BLaER1 treated with 17β-estradiol and CSF1 and Interleukin-3, amounts not matched to agents 10 nM and 100 nM (cell line): ENCODE measurements at regions not wholly inside any gene's neighbourhood (a gene's known extent, or its start where the extent isn't known, plus 50 kb on each side); places are given as distances from the start of the nearest gene placed in this dataset.

Experiments
- H3K27ac ChIP-seq, 11 experiments: shearing (Covaris generic); formaldehyde crosslinking; 2 replicates each; pipeline ENCODE4 v1.8.1; 2022
- H3K27me3 ChIP-seq, 11 experiments: shearing (Covaris generic); formaldehyde crosslinking; 2 replicates each; pipeline ENCODE4 v1.8.1; 2022
- H3K36me3 ChIP-seq, 11 experiments: shearing (Covaris generic); formaldehyde crosslinking; 2 replicates each; pipeline ENCODE4 v1.8.1; 2022
- H3K4me1 ChIP-seq, 10 experiments: shearing (Covaris generic); formaldehyde crosslinking; 2 replicates each; pipeline ENCODE4 v1.8.1; 2022
- H3K4me2 ChIP-seq, 11 experiments: shearing (Covaris generic); formaldehyde crosslinking; 2 replicates each; pipeline ENCODE4 v1.8.1; 2022
- H3K4me3 ChIP-seq, 10 experiments: shearing (Covaris generic); formaldehyde crosslinking; 2 replicates each; pipeline ENCODE4 v1.8.1; 2022
- H3K9ac ChIP-seq, 11 experiments: shearing (Covaris generic); formaldehyde crosslinking; 2 replicates each; pipeline ENCODE4 v1.8.1; 2022
- H3K9me3 ChIP-seq, 11 experiments: shearing (Covaris generic); formaldehyde crosslinking; replicated peaks in 1 of 11; 2 replicates each; pipeline ENCODE4 v1.8.1; 2022
- H4K20me1 ChIP-seq, 11 experiments: shearing (Covaris generic); formaldehyde crosslinking; 2 replicates each; pipeline ENCODE4 v1.8.1; 2022
- Cebpa-rat ChIP-seq, 11 experiments: shearing (Covaris generic); IDR thresholded peaks; 2 replicates each; pipeline ENCODE4 v1.8.1; 2022

DNA sequence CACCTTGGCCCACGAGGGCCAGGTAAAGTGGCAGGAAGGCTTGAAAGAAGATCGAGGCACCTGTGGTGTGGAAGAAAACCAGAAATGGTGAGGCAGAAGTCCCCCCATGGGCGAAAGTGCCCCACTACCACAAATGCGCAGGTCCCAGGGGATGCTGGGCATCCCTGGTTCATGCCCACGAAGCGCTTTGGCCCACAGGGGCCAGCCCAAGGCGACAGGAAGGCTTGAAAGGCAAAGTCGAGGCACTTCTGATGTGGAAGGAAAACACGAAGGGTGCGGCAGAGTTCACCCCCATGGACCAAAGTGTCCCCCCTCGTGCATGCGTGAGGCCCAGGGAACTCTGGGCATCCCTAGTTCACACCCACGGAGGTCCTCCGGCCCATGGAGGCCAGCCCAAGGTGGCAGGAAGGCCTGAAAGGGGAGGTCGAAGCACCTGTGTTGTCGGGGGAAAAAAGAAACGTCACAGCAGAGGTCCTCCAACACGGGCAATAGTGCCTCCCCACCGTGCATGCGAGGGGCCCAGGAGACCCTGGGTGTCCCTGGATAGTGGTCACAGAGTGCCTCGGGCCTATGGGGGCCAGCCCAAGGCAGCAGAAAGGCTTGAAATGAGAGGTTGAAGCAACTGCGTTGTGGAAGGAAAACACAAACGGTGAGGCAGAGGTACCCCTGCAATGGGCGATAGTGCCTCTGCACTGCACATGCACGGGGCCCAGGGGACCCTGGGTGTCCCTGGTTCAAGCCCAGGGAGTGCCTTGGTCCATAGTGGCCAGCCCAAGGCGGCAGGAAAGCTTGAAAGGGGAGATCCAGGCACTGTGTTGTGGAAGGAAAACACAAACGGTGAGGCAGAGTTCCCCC is 373.9 kb downstream of the ALG10 start:
- Histone ChIP-seq H3K27ac (no peak overlapping the region), H3K36me3 (no peaks in the 10 kb centered on the region), H3K4me1 (peaks cover 0 to 59% (median 37%) of the 10 kb centered on the region in 10 experiments; a peak in 15 of 20 replicates), H3K4me3 (no peak overlapping the region), H3K27me3 (0 out of 22 replicates have a peak, but pooled peaks cover 0 to 4% (median 0%) of the 10 kb centered on the region in 11 experiments), H4K20me1 (0 out of 22 replicates have a peak, but pooled peaks cover 0 to 4% (median 0%) of the 10 kb centered on the region in 11 experiments), H3K9ac (no peak overlapping the region), H3K4me2 (peak overlapping the region in 9 of 11 experiments; percentile 35 to 88 (median 70); a peak in 17 of 22 replicates), H3K9me3 (peaks cover 5 to 92% (median 43%) of the 10 kb centered on the region in 11 experiments; a peak in 19 of 22 replicates)
- TF ChIP-seq Cebpa-rat (IDR thresholded peaks at IDR 0.05): no peak

DNA sequence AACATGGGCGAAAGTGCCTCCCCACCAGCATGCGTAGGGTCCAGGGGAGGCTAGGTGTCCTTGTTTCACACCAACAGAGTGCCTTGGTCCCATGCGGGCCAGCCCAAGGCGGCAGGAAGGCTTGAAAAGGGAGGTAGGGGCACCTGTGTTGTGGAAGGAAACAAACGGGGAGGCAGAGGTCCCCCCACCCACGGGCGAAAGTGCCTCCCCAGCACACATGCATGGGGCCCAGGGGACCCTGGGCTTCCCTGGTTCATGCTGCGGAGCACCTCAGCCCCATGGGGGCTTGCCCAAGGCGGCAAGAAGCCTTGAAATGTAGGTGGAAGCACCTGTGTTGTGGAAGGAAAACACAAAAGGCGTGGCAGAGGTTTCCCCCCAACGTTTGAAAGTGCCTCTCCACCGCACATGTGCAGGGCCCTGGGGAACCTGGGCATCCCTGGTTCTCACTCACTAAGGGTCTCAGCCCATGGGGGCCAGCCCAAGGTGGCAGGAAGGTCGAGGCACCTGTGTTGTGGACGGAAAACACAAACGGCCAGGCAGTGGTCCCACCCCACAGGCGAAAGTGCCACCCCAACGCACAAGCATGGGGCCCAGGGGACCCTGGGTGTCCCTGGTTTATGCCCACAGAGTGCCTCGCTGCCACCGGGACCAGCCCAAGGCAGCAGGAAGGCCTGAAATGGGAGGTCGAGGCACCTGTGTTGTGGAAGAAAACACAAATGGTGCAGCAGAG is 374.7 kb downstream of the ALG10 start:
- Histone ChIP-seq H3K9ac (no peak overlapping the region), H4K20me1 (0 out of 22 replicates have a peak, but pooled peaks cover 0 to 4% (median 0%) of the 10 kb centered on the region in 11 experiments), H3K27me3 (0 out of 22 replicates have a peak, but pooled peaks cover 0 to 4% (median 0%) of the 10 kb centered on the region in 11 experiments), H3K4me3 (no peak overlapping the region), H3K4me1 (peaks cover 0 to 61% (median 33%) of the 10 kb centered on the region in 10 experiments; a peak in 15 of 20 replicates), H3K27ac (no peak overlapping the region), H3K4me2 (peak overlapping the region in 9 of 11 experiments; percentile 35 to 88 (median 70); a peak in 19 of 22 replicates), H3K36me3 (no peaks in the 10 kb centered on the region), H3K9me3 (peaks cover 13 to 92% (median 45%) of the 10 kb centered on the region in 11 experiments)
- no peak for TF ChIP-seq Cebpa-rat (IDR thresholded peaks at IDR 0.05)

DNA sequence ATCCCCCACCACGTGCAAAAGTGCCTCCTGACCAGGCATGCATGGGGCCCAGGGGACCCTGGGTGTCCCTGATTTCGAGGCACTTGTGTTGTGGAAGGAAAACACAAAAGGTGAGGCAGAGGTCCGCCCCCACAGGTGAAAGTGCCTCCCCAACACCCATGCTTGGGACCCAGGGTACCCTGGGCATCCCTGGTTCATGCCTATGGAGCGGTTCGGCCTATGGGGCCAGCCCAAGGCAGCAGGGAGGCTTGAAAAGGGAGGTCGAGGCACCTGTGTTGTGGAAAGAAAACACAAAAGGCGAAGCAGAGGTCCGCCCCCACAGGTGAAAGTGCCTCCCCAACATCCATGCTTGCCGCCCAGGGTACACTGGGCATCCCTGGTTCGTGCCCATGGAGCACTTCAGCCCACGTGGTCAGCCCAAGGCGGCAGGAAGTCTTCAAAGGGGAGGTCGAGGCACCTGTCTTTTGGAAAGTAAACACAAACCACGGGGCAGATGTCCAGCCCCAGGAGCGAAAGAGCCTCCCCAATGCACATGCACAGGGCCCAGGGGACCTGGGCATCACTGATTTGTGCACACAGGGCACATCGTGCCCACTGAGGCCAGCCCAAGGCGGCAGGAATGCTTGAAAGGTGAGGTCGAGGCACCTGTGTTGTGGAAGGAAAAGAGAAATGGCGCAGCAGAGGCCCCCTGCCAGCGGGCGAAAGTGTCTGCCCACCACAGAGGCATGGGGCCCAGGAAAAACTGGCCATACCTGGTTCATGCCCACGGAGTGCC is 375.5 kb downstream of the ALG10 start:
- 0 out of 22 replicates have a peak, but pooled peaks cover 0 to 4% (median 0%) of the 10 kb centered on the region in 11 experiments for H3K27me3 ChIP-seq
- 0 out of 22 replicates have a peak, but pooled peaks cover 0 to 4% (median 0%) of the 10 kb centered on the region in 11 experiments for H4K20me1 ChIP-seq
- H3K27ac ChIP-seq: no peak overlapping the region
- peaks cover 20 to 92% (median 47%) of the 10 kb centered on the region in 11 experiments for H3K9me3 ChIP-seq
- peaks cover 0 to 54% (median 28%) of the 10 kb centered on the region in 10 experiments; a peak in 15 of 20 replicates for H3K4me1 ChIP-seq
- H3K4me2 ChIP-seq: peak overlapping the region in 9 of 11 experiments; percentile 35 to 88 (median 70); a peak in 17 of 22 replicates
- H3K9ac ChIP-seq: no peak overlapping the region
- no peaks in the 10 kb centered on the region for H3K36me3 ChIP-seq
- no peak for TF ChIP-seq Cebpa-rat (IDR thresholded peaks at IDR 0.05)
- no peak overlapping the region for H3K4me3 ChIP-seq

DNA sequence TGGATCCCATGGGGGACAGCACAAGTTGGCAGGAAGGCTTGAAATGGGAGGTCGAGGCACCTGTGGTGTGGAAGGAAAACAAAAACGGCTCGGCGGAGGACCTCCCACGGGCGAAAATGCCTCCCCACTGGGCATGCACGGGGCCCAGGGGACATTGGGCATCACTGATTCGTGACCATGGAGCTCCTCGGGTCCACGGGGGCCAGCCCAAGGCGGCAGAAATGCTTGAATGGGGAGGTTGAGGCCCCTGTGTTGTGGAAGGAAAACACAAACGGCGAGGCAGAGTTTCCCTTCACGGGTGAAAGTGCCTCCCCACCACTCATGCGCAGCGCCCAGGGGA is 376.0 kb downstream of the ALG10 start:
- Histone ChIP-seq H3K4me3 (no peak overlapping the region), H3K4me2 (peak overlapping the region in 8 of 11 experiments; percentile 35 to 88 (median 70); a peak in 14 of 22 replicates), H3K27me3 (0 out of 22 replicates have a peak, but pooled peaks cover 0 to 4% (median 0%) of the 10 kb centered on the region in 11 experiments), H3K9ac (no peak overlapping the region), H3K36me3 (no peaks in the 10 kb centered on the region), H3K4me1 (peaks cover 0 to 53% (median 28%) of the 10 kb centered on the region in 10 experiments; a peak in 15 of 20 replicates), H4K20me1 (0 out of 22 replicates have a peak, but pooled peaks cover 0 to 4% (median 0%) of the 10 kb centered on the region in 11 experiments), H3K9me3 (peaks cover 26 to 92% (median 50%) of the 10 kb centered on the region in 11 experiments), H3K27ac (no peak overlapping the region)
- no peak for TF ChIP-seq Cebpa-rat (IDR thresholded peaks at IDR 0.05)

DNA sequence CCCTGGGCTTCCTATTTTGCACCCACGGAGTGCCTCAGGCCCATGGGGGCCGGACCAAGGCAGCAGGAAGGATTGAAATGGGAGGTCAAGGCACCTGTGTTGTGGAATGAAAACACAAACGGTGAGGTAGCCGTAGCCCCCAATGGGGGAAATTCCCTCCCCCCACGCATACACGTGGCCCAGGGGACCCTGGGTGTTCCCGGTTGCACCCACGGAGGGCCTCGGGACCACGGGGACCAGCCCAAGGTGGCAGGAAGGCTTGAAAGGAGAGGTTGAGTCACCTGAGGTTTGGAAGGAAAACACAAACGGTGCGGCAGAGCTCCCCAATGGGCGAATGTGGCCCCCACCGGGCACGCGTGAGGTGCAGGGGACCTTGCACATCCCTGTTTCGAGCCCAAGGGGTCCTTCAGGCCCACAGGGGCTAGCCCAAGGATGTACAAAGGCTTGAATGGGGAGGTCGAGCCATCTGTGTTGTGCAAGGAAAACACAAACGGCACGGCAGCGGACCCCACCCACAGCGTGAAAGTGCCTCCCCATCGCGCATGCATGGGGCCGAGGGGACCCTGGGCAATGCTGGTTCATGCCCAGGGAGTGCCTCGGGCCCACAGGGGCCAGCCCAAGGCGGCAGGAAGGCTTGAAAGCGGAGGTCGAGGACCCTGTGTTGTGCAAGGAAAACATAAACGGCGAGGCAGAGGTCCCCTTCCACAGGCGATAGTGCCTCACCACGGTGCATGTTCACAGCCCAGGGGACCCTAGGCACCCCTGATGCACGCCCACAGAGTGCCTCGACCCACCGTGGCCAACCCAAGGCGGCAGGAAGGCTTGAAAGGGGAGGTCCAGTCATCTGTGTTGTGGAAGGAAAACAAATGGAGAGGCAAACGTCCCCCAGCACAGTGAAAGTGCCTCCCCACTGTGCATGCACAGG is 376.7 kb downstream of the ALG10 start:
- Histone ChIP-seq H3K9ac (no peak overlapping the region), H4K20me1 (0 out of 22 replicates have a peak, but pooled peaks cover 0 to 4% (median 0%) of the 10 kb centered on the region in 11 experiments), H3K27me3 (0 out of 22 replicates have a peak, but pooled peaks cover 0 to 4% (median 0%) of the 10 kb centered on the region in 11 experiments), H3K4me3 (no peak overlapping the region), H3K4me1 (peaks cover 0 to 53% (median 28%) of the 10 kb centered on the region in 10 experiments; a peak in 15 of 20 replicates), H3K9me3 (peaks cover 32 to 92% (median 50%) of the 10 kb centered on the region in 11 experiments), H3K4me2 (peak overlapping the region in 8 of 11 experiments; percentile 35 to 88 (median 70); a peak in 11 of 22 replicates), H3K27ac (no peak overlapping the region), H3K36me3 (no peaks in the 10 kb centered on the region)
- TF ChIP-seq Cebpa-rat (IDR thresholded peaks at IDR 0.05): no peak

DNA sequence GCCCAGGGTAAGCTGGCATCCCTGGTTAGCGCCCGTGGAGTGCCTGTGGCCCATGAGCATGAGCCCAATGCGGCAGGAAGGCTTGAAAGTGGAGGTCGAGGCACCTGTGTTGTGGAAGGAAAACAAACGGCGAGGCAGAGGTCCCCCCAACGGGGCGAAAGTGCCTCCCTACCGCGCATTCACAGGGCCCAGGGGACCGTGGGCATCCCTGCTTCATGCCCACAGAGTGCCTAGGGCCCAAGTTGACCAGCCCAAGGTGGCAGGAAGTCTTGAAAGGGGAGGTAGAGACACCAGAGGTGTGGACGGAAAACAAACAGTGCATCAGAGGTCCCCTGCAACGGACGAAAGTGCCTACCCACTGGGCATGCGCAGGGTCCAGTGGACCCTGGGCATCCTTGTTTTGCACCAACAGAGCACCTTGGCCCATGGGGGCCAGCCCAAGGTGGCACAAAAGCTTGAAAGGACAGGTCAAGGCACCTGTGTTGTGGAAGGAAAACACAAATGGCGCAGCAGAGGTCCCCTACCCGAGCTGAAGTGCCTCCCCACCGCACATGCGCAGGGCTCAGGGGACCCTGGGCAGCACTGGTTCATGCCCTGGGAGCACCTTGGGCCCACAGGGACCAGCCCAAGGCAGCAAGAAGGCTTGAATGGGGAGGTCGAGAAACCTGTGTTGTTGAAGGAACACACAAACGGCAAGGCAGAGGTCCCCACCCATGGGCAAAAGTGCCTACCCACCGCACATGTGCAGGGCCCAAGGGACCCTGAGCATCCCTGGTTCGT is 377.5 kb downstream of the ALG10 start:
- no peak overlapping the region for H3K4me2 ChIP-seq
- H3K4me3 ChIP-seq: no peak overlapping the region
- H3K9me3 ChIP-seq: peaks cover 41 to 94% (median 54%) of the 10 kb centered on the region in 11 experiments
- H3K27ac ChIP-seq: no peak overlapping the region
- 0 out of 22 replicates have a peak, but pooled peaks cover 0 to 2% (median 0%) of the 10 kb centered on the region in 11 experiments for H3K27me3 ChIP-seq
- H3K9ac ChIP-seq: no peak overlapping the region
- H3K4me1 ChIP-seq: peaks cover 0 to 53% (median 28%) of the 10 kb centered on the region in 10 experiments; a peak in 15 of 20 replicates
- H3K36me3 ChIP-seq: no peaks in the 10 kb centered on the region
- 0 out of 22 replicates have a peak, but pooled peaks cover 0 to 4% (median 0%) of the 10 kb centered on the region in 11 experiments for H4K20me1 ChIP-seq
- no peak for TF ChIP-seq Cebpa-rat (IDR thresholded peaks at IDR 0.05)
